HG02588 (cell line): ENCODE measurements at regions not wholly inside any gene's neighbourhood (a gene's known extent, or its start where the extent isn't known, plus 50 kb on each side); places are given as distances from the start of the nearest gene placed in this dataset.
"Not testable (repeated sequence)": the region's sequence is repeated elsewhere in the genome, so short reads cannot be mapped to it uniquely, and the experiment has no call there.

Experiments
- ATAC-seq: cut with Tn5 transposase; IDR thresholded peaks from one replicate; pipeline ENCODE4 v1.9.1; 2021; ENCODE audit warnings: mild to moderate bottlenecking, moderate library complexity; ENCODE audit not compliant: unreplicated experiment

GRCh38 chr4:112940336-112940735, 109.1 kb upstream of the ANK2 start:
- ATAC-seq: no peak

- ATAC-seq: no peak
These were observed 107.4 kb upstream of the ANK2 start for GRCh38 chr4:112942077-112942476.

DNA sequence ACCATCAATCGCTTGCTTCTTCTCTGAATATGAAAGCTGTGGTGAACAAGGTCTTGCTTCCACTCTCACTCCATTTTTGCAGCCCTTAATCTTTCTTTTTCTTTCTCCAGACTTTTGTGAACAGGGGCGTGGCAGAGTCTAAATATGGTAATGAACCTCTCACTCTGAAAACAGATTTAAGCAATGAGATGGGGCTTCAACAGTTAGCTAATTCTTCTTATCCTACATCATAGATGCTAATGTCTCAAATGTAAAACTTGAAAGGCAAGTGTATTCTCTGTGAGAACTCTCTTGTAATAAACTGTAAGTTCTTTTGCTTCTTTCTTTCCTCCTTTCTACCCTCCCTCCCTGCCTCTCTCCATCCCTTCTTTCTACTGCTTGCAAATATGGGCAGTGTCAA, 106.5 kb upstream of the ANK2 start:
- no peak for ATAC-seq

DNA sequence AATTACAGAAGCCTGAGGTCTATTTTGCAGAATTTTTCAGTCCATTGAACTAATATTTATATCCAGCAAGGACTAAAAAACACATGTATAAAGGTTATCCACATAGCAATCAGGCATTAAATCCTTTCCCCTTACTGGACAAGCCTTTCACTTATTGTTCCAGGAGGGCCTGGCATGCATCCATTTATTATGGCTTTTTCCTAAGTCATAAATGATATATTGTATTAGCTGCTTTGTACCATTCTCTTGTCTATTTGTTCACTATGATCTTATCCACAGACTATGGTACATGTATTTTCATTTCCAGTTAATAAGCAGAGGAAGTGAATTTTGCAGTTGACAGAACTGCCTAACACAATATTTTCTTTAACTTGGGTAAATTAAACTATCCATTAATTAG, 105.4 kb upstream of the ANK2 start:
- no peak for ATAC-seq

DNA sequence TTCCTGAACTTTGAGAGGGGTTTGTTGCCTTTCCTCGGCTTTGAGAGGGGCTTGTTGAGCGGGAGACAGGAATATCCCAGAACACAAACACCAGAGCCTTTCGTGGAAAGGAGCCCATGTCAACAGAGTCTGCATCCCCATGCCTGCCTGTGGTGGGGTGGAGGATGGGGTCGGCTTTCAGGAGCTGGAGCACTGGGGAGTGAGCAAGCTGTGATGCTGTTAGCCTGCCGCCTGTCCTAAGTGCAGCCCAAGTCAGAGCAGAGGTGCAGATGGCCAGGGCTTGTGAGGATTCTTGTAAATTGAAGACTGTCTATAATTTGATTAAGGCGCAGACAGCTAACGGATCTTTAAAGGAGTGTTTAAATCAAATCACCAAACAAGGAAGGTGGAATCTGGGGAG, 103.3 kb upstream of the ANK2 start:
- ATAC-seq: no peak

DNA sequence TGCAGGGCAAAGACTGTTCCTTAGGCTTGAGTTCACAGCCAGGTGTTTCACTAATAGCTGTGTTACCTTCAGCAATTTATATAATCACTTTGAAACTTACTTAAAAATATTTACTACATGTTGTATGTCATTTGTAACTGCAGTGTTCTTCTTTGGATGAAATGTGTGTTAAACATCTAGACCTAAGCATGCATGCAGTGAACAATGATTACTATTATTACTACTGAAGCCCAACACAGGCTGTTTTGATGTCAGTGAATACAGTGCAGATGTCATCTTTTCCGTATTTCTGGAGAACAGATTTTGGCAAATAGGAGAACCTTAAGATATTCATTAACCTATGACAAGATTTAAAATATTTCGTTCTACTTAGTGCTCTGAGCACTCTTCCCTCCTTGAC, 101.8 kb upstream of the ANK2 start:
- ATAC-seq: no peak

DNA sequence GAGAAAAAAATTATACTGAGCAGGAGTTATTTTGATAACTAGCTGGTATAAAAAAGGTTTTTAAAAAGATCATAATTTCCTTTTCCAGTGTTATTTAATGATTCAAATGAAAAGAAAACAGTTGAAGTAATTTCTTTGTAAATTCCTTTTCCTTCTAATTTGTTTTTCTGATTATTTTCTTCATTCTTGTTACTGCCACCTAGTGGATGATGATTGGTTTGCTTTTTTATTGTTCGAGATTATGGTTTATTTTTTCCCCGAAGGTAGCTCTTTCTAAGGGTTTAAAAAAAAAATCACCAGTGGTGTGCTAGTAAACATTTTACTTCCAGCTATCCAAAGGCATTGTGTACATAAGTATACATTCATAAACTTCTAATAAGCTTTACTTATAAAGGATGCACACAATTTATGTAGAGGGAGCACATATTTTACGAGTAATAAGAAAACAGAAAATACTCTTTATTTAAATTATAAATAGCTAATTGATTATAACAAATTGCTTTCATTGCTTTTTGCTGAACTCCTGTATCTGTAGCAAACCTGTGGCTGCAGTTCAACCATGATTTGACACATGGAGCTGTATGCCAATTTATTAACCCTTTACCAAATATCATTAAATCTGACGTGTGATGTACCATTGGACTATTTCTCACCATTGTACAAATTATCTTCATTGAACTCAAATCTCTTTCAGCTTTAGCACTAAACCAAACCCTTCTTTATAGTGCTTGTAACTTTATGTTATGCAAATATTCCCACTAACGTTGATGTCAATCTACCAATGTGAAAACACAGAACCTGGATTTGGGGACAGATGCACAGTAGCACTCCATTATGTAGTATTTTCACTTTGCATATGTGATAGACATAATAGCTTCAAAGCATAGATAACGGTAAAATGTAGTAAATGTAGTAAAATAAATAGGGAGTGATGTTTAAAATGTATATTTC, 97.8 kb upstream of the ANK2 start:
- ATAC-seq: no peak

DNA sequence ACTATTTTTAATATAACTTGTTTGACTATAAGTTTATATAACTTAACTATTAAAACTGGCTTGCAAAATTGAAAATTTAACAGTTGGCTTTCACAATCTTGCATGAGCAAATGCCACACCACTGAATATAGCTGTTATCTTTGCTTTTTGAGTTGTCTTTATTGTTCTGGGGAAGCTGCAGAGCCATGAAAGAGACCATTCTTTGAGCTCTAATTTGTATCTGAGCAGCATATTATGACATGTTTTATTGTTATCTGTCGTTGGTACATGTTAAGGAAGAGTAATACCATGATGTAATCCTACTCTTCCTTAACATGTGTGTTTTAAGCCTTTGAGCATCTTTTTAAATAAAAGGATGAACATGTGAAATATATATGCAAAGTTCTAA, 97.1 kb upstream of the ANK2 start:
- no peak for ATAC-seq

GRCh38 chr4:112953262-112953661, 96.2 kb upstream of the ANK2 start:
- no peak for ATAC-seq

GRCh38 chr4:112954286-112954685, 95.2 kb upstream of the ANK2 start:
- ATAC-seq: no peak

- no peak for ATAC-seq
These were observed 93.0 kb upstream of the ANK2 start for GRCh38 chr4:112956484-112956896.

GRCh38 chr4:112957764-112958163, 91.7 kb upstream of the ANK2 start:
- ATAC-seq: not testable (repeated sequence)

- no peak for ATAC-seq
These were observed 82.6 kb upstream of the ANK2 start for GRCh38 chr4:112966701-112967488.

DNA sequence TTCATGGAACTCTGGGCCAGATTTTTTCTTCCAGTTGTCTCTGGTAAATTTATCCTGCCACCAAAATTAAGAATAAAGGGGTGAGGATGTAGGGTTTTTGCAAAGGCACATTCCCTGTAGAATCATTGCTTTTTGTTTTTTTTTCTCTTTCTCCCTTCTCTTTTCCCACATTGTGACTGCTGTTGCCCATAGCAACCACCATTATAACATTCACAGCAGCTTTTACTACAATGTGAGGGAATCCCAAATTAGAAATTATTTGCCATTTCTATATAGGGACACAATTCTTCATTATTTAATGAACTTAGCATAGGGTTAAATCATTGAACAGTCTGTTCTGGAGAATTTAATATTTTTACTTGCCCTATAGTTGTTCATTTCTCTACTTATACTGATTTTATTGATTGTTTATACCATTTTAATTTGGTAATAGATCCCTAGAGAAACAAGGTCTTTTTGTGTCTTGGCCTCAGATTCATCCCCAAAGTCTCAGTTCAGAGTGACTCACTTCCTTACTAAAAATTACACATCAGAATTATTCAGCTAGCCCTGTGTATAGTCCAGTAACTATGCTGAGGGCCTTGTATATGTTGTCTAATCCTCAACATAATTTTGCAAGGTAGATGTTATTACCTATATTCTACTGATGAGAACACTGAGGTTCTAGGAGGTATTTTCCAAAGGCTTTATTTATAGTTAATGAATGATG, 80.8 kb upstream of the ANK2 start:
- no peak for ATAC-seq

DNA sequence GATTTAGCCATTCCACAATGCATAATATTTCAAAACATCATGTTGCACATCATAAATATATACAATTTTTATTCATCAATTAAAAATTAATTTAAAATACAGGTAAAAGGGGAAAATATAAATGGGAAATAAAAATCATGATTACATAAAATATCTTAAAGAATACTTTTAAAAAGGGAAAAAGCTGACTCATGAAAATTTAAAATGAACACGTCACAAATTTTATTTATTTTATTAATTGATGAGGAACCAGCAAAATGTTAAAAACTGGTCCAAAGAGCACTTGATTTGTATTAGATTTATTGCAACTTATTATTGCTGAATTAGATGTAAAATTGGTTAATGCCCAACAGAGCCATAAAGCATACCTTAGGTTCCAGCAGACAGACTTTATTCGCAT, 78.5 kb upstream of the ANK2 start:
- no peak for ATAC-seq

DNA sequence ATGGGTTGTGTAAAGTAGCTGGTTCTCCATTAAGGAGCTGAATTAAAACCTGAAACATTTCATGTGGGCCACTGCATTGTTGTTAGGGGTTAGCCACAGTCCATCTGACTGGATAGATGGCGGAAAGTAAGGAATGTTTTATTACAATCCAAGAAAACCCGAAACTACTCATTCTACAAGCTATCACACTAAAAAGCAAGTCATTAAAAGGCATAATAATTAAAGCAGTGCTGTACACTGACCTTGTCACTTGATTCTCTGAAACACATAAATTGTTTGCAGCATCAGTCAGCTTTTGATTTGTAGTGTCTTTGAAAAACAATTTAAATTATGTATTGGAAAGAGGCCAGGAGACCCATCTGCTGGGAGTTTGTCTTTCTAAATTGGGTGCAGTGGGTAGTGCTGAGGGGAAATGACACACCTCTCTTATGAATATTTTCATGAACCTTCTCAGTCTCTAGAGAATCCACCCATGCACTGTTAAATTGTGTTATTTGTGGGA, 75.7 kb upstream of the ANK2 start:
- no peak for ATAC-seq

- ATAC-seq: no peak
These were observed 73.7 kb upstream of the ANK2 start for GRCh38 chr4:112975567-112976355.

- ATAC-seq: no peak
These were observed 70.6 kb upstream of the ANK2 start for GRCh38 chr4:112978691-112979472.

GRCh38 chr4:112979881-112980421, 69.5 kb upstream of the ANK2 start:
- ATAC-seq: no peak
